GM13976 (cell line): ENCODE measurements at regions not wholly inside any gene's neighbourhood (a gene's known extent, or its start where the extent isn't known, plus 50 kb on each side); places are given as distances from the start of the nearest gene placed in this dataset.
A peak's percentile ranks its signal among the peaks of the same experiment; 100 is the strongest.

Experiments used
- DNase-seq: peaks from one replicate; pipeline ENCODE4 v3.0.0; 2012; ENCODE audit warnings: low spot score
- CTCF ChIP-seq: IDR thresholded peaks from 2 replicates; pipeline ENCODE4 v1.5.1; 2012; ENCODE audit warnings: borderline replicate concordance, mild to moderate bottlenecking; ENCODE audit not compliant: insufficient read depth; ENCODE audit errors: extremely low read depth, missing control alignments, control extremely low read depth
- in situ Hi-C: fragments of 300-500 bp; cut with MboI; formaldehyde crosslinking; loops from one replicate; pipeline ENCODE4 v1.12.0; 2022; ENCODE audit warnings: low sequenced_read_pairs, mixed read lengths, inconsistent platforms; ENCODE audit not compliant: unreplicated experiment

- in situ Hi-C loops: no loop called here
- DNase-seq: no peak
- TF ChIP-seq CTCF: no peak
Observed at GRCh38 chr20:57786304-57786932, 76.6 kb upstream of the PMEPA1 start.

DNA sequence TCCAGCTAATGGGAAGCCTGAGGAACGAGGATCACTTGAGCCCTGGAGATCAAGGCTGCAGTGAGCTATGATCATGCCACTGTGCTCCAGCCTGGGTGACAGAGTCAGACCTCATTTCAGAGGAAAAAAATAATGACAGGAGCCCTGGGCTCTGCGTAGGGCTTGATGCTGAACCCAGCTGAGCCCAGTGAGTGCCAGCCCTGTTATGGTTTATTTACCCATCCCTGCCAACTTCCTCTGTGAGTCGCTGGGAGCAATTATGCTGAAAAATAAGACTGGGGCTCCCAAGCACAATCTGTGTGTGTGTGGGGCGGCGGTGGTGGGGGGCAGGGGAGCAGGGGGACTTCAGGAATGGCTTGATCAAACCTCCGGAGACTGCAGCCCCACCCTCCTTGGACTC, 75.9 kb upstream of the PMEPA1 start:
- TF ChIP-seq CTCF: no peak
- DNase-seq: no peak
- in situ Hi-C loops: no loop called here

DNA sequence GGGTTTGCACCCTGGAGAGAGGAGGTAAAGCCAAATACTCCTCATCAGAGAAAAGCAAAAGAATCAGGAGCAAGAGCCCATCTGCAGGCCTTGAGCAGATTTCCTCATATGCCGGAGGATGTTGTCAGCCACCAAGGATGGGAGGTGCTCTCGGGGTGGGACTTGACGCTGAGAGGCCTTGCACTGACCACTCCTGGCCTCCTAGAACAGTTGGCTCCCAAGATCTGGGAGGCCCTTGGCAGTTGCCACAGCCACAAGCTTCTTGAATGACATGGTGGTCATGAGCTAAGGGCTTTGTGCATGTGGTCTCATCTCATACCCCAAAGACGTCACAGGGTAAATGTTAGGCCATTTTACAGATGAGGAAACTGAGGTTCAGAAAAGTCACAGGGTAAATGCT, 75.2 kb upstream of the PMEPA1 start:
- TF ChIP-seq CTCF: no peak
- DNase-seq: no peak
- in situ Hi-C loops: no loop called here

GRCh38 chr20:57783956-57784837, 74.4 kb upstream of the PMEPA1 start:
- no peak for TF ChIP-seq CTCF
- no peak for DNase-seq
- in situ Hi-C loops: no loop called here

DNA sequence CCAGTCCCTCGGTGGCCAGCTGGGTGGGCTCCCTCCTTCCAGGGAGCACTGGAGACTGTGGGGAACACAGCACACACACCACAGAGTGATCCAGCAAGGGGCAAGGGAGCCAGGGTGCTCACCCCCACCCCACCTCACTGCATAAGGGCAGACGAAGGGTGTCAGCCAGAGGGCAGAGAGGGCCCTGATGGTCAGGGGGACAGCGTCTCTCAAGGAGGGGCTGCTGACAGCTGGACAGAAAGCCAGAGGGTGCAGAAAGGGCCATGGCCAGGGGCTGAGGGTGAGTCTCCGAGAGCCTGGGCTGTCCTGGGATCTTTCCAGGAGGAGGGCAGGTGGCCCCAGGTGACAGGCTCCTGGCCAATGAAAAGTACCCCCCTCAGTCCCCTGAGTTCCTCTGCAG, 73.4 kb upstream of the PMEPA1 start:
- no peak for TF ChIP-seq CTCF
- in situ Hi-C loops: no loop called here
- peak; percentile 12 for DNase-seq

DNA sequence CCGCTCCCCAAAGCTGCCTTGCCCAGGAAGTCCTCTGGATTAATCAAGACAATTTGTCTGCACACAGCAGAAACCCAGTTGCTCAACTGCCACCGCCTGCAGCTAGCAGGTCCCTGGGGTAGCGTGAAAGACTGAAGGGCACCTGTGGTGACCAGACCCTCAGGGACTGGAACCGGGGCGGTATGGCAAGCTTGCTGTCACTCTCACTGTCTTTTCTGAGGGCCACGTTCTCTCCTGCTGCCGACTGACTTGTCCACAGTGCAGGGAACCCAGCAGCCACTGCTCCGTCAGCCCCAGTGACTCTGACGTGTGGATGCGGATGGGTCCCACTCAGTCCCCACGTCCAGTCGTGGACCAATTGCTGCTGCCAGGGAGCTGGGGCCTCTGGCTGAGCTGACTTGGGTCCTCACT, 72.8 kb upstream of the PMEPA1 start:
- TF ChIP-seq CTCF: no peak
- in situ Hi-C loops: no loop called here
- peak; percentile 15 for DNase-seq
